Vagina (tissue), 2 donors: ENCODE measurements at regions not wholly inside any gene's neighbourhood (a gene's known extent, or its start where the extent isn't known, plus 50 kb on each side); places are given as distances from the start of the nearest gene placed in this dataset.

ENCODE experiments used
- POLR2A ChIP-seq, 2 donors: fragments of 450-650 bp; IDR thresholded peaks; one replicate each; pipeline ENCODE4 v1.6.1; 2017; ENCODE audit warnings: antibody characterized with exemption in 2 of 2, mild to moderate bottlenecking in 2 of 2, moderate library complexity in 2 of 2
- TF ChIP-seq, protein P1 (sequence below), 3 experiments: fragments of 450-650 bp in 2 of 3; fragments of 200-600 bp in 1 of 3; sonication (generic) in 1 of 3; IDR thresholded peaks; one replicate each; pipeline ENCODE4 v1.5.1; 2017 to 2019; ENCODE audit warnings: antibody characterized with exemption in 3 of 3, mild to moderate bottlenecking in 2 of 3, moderate library complexity in 2 of 3

- TF ChIP-seq, protein P1, sequence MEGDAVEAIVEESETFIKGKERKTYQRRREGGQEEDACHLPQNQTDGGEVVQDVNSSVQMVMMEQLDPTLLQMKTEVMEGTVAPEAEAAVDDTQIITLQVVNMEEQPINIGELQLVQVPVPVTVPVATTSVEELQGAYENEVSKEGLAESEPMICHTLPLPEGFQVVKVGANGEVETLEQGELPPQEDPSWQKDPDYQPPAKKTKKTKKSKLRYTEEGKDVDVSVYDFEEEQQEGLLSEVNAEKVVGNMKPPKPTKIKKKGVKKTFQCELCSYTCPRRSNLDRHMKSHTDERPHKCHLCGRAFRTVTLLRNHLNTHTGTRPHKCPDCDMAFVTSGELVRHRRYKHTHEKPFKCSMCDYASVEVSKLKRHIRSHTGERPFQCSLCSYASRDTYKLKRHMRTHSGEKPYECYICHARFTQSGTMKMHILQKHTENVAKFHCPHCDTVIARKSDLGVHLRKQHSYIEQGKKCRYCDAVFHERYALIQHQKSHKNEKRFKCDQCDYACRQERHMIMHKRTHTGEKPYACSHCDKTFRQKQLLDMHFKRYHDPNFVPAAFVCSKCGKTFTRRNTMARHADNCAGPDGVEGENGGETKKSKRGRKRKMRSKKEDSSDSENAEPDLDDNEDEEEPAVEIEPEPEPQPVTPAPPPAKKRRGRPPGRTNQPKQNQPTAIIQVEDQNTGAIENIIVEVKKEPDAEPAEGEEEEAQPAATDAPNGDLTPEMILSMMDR (IDR thresholded peaks at IDR 0.05): no peak
- TF ChIP-seq POLR2A (IDR thresholded peaks at IDR 0.05): no peak
These were observed 596.1 kb upstream of the NRSN1 start for GRCh38 chr6:23529902-23530301.
